GM19324 (cell line): ENCODE measurements at regions not wholly inside any gene's neighbourhood (a gene's known extent, or its start where the extent isn't known, plus 50 kb on each side); places are given as distances from the start of the nearest gene placed in this dataset.

Experiments used
- ATAC-seq: cut with Tn5 transposase; IDR thresholded peaks from one replicate; pipeline ENCODE4 v1.9.1; 2021; ENCODE audit warnings: mild to moderate bottlenecking, moderate library complexity; ENCODE audit not compliant: unreplicated experiment, low FRiP score

DNA sequence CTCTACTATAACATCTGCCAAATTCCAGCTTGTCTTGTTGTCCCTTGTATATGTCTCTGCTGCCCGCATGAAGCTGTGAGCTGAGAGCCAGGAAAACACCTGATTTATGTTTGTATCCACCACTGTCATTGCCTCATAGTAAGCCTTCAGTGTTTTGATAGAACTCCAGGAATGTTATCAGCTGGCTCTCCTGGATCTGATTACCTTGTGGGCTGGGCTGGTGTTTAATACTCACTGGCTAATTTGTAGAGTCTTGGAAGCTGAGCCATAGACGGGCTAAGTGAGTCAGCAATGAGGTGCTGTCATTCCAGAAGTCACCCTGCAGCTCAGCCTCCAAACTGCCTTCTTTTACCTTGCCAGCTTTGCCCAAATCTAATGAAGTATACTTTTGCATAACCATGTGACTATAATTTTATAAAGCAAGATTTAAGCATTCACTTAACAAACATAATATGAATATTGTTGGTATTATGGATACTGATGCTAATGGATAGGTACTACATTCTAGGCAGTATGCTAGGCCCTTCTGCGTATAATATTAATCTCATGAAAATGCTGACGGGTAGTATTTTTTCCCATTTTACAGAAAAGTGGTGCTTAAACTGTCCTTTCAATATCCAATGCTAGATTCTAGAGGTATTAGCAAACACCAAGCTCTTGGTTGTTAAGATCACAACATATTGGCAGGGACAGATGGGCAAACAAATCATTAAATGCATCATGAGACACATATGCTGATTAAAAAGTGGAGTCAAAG, 62.7 kb upstream of the GATA6 start:
- no peak for ATAC-seq

DNA sequence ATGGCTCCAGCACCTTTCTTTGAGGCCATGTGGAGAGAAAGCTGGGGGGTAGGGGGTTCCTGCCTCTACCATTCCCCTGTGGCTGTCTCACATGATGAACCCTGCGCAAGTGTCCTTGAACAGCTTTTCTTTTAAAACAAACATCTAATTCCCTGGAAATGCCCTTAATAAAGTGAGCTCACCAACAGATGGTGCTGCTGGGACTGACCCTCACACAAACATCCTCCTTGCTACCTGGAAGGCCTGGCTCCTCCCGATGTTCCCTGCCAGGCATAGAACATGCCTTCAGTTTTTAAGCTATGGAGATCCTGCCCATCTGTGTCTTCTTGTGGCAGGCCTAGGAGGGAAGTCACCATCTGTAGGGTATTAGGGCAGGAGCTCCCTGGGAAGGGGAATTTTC, 60.7 kb upstream of the GATA6 start:
- no peak for ATAC-seq

DNA sequence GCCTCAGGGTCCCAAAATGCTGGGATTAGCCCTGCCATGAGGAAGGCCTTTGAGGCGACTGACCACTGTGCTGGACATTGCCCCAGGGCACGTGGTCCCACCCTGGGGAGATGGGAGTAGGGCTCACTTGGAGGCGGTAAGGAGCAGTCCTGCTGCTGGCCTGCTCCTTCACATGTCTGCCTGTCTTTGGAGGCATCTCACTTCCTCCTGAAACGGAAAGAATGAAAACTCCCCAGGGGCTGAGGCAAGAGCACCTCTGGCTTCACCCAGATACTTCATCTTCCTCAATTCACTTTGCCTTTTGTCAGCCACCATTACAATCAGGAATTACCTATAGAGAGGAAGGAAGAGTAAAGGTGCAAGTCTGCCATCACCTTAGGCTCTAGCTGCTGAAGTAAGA, 59.9 kb upstream of the GATA6 start:
- ATAC-seq: no peak

DNA sequence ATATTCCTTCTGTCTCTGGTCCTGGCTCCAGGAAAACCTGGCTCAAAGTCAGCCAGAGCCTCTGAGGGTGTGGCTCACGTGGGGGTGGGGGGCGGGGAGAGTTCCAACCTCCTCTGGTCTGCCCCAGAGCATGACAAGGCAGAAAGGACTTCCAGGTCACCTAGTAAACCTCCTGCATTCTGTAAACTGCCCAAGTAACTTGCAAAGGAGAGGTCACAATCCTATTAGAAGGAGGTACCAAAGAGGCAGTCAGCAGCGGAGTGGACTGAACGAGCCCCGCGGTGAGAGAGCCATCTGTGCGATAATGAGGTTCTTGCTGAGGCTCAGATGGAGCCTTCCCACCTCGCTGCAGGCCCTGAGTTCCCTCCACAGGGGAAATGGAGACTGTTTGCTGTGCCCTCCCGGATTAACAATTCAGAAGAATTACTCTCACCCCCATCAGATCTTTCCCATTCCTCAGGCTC, 58.9 kb upstream of the GATA6 start:
- ATAC-seq: no peak

DNA sequence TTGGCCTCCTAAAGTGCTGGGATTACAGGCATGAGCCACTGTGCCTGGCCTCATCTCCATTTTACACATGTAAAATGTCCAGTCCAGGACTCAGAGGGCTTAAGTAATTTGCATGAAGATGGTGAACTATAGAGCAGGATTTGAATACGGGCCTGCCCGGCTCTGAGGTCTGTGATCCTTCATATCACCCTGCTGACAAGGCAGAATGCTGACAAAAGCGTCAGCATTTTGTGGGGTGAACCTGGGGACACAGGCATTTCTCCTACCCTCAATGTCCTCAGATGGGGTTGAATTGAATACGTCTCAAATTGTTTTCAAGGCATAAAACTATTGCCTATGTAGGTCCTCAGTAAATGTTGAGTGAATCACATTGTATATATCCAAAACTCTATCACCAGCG, 57.2 kb upstream of the GATA6 start:
- ATAC-seq: no peak

DNA sequence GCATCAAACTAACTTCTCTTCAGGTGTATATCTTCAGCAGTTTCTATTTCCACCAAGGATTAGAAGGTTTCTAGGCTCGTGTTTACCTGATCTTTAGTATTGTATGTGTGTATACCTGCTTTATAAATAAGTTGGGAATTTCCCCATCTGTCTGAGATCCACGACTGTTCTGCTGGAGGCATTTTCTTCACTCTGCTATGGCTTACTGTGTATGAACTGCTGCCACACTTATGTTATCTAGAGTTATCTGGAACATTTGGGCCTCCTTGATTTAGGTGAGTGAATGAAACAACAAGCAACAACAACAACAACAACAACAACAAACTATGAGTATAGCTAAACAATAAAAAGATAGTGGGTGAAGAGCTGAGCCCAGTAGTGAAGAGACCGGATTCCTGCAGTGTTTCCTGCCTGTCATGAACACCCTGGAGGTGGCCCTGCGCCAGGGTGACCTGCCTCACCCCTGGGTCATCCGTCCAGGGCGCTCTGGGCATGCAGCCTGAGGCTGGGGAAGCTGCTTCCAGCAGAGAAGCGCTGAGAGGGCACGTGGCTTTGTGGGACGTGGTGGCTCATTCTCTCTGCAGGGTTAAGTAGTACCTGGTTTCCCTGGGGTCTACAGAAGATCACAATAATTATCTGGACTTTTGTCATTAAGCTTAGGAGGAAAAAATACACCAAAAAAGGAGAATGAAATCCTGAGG, 56.1 kb upstream of the GATA6 start:
- no peak for ATAC-seq

DNA sequence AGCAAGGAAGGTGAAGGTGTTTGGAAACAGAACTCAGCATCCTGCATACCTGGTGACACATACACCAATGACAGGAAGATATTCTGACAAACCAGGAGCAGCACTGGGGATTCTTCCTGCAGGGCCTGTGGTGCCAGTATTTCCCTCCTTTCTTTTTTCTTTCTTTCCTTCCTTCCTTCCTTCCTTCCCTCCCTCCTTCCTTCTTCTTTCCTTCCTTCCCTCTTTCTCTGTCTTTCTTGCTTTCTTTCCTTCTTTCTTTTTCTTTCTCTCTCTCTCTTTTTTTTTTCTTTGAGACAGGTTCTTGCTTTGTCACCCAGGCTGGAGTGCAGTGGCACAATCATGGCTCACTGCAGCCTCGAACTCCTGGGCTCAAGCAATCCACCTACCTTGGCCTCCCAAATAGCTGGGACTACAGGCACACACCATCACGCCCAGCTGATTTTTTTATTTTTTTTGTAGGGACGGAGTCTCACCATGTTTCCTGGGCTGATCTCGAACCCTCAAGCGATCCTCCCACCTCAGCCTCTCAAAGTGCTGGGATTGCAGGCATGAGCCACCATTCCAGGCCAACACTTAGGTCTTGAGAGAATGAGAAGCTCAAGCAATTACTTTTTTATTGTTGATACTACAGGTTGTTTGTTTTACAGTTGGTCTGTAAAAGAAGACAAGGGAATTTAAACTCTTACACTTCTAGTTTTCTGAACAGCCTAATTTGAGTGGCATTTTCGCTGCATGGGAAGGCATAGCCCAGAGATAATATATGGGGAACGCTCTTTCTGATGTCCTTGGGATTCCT, 54.7 kb upstream of the GATA6 start:
- ATAC-seq: no peak

DNA sequence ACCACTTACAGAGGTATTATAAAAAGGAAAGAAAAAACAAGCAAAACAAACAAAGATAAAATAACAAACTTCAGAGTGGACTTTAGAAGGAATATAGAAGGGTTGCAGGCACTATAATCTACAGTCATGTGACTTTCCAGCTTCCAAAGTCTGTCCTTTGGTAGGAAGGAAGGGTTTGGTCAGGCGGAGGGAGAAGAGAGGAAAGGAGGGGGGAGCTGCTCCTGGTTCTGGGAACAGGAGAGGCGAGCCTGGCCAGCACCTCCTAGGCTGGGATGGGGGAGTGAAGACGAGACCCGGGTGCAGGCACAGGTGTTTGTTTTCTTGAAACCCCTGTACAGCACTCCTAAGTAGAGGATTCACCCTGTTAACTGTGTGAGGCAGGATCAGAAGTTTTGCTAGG, 53.8 kb upstream of the GATA6 start:
- no peak for ATAC-seq
